Effector memory CD8-positive, alpha-beta T cell (primary cell): ENCODE measurements at regions not wholly inside any gene's neighbourhood (a gene's known extent, or its start where the extent isn't known, plus 50 kb on each side); places are given as distances from the start of the nearest gene placed in this dataset.

ENCODE experiments used
- ATAC-seq: fragments of 150-1000 bp; cut with Tn5 transposase; replicated peaks from 2 replicates; pipeline ENCODE4 v1.10.0; 2021; ENCODE audit warnings: mild to moderate bottlenecking, moderate library complexity
- DNase-seq, 3 experiments: peaks; one replicate each; pipeline ENCODE4 v3.0.0; 2021
- H3K27ac Mint-ChIP-seq, 2 donors: one replicate each; pipeline ENCODE4 v1.8.0; 2022; ENCODE audit warnings: mild to moderate bottlenecking in 2 of 2, mixed read lengths in 2 of 2, moderate library complexity in 2 of 2
- H3K27me3 Mint-ChIP-seq, 2 donors: one replicate each; pipeline ENCODE4 v1.8.0; 2022; ENCODE audit warnings: mixed read lengths in 2 of 2
- H3K36me3 Mint-ChIP-seq: one replicate; pipeline ENCODE4 v1.8.0; 2022; ENCODE audit warnings: mild to moderate bottlenecking, moderate library complexity, mixed read lengths; ENCODE audit not compliant: insufficient read depth
- H3K4me1 Mint-ChIP-seq, 2 donors: one replicate each; pipeline ENCODE4 v1.8.0; 2022; ENCODE audit warnings: low read depth in 2 of 2, mixed read lengths in 2 of 2
- H3K4me3 Mint-ChIP-seq, 2 donors: one replicate each; pipeline ENCODE4 v1.8.0; 2022; ENCODE audit warnings: mild to moderate bottlenecking in 2 of 2, mixed read lengths in 2 of 2, moderate library complexity in 2 of 2
- H3K9me3 Mint-ChIP-seq, 2 donors: one replicate each; pipeline ENCODE4 v1.8.0; 2022; ENCODE audit warnings: mixed read lengths in 2 of 2

DNA sequence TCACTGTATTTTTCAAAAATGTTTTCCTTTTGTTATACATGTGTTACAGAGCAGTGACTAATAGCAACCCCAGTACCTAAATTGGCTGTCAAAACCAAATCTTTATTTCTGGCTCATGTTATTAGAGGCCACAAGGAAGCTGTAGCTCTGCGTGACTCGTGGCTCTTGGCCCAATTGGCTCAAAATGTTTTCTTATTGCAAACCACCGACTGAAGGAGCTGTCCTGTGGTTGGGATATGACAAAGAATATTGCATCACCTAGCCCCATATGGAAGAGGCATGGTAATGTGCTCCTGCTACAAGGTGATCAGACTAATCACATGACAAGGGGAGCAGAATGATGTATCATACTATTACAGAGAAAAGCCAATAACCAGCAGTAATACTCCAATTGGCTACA is 1058.5 kb downstream of the CBLN2 start:
- Mint-ChIP-seq H3K36me3 (no peaks in the 10 kb centered on the region), H3K4me1 (no peaks in the 10 kb centered on the region), H3K4me3 (no peak overlapping the region), H3K27me3 (no peaks in the 10 kb centered on the region), H3K27ac (no peak overlapping the region), H3K9me3 (peaks cover 1 to 3% of the 10 kb centered on the region in 2 donors)
- no peak for DNase-seq
- ATAC-seq, result no peak

DNA sequence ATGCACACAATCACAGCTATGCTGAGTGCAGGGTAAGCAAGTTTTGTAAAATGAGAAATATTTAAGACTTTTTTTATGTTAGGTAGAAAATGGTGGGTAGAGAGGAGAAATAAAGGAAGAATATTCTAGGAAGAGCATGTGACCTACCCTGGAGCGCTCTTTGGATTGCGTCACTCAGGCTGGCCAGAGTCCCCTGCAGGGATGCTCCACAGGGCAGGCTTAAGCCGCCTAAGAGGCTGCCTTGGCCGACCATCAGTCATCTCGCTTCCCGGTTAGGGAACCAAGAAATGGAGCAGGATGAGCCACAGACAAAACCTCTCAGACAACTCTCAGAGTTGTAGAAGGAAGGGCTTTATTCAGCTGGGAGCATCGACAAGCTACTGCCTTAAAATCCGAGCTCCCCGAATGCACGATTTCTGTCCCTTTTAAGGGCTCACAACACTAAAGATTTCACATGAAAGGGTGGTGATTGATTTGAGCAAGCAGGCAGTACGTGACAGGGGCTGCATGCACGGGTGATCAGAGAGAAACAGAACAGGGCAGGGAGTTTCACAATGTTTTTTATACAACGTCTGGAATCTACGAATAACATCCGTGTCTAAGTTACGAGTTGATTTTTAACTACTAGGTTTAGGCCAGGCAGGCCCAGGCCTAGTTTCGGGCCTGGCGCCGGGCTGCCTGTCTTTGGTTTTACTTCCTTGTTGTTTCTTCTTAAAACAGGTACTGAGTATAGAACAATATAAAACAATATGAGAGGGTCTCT is 1072.0 kb downstream of the CBLN2 start:
- no peaks in the 10 kb centered on the region for H3K36me3 Mint-ChIP-seq
- no peak for DNase-seq
- H3K4me3 Mint-ChIP-seq, result no peak overlapping the region
- ATAC-seq, result no peak
- H3K9me3 Mint-ChIP-seq, result peaks cover 10 to 24% of the 10 kb centered on the region in 2 donors
- H3K4me1 Mint-ChIP-seq, result no peaks in the 10 kb centered on the region
- no peaks in the 10 kb centered on the region for H3K27me3 Mint-ChIP-seq
- H3K27ac Mint-ChIP-seq, result no peak overlapping the region

DNA sequence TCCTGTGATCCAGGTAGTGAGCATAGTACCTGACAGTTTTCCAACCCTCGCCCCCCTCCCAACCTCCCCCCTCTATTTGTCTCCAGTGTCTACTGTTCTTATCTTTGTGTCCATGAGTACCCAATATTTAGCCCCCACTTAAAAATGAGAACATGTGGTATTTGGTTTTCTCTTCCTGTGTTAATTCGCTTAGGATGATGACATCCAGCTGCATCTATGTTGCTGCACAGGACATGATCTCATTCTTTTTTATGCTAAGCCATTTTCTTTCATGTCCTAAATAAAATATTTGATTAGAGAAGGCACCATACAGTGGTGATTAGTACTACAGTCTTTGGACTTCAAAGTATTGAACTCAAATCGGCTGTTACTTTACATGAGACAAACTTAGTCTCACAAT is 1087.9 kb downstream of the CBLN2 start:
- peaks cover 4 to 12% of the 10 kb centered on the region in 2 donors for H3K9me3 Mint-ChIP-seq
- H3K4me3 Mint-ChIP-seq, result no peak overlapping the region
- H3K36me3 Mint-ChIP-seq, result no peaks in the 10 kb centered on the region
- H3K4me1 Mint-ChIP-seq, result no peaks in the 10 kb centered on the region
- no peak overlapping the region for H3K27ac Mint-ChIP-seq
- ATAC-seq (no peak), DNase-seq (no peak)
- H3K27me3 Mint-ChIP-seq, result no peaks in the 10 kb centered on the region

DNA sequence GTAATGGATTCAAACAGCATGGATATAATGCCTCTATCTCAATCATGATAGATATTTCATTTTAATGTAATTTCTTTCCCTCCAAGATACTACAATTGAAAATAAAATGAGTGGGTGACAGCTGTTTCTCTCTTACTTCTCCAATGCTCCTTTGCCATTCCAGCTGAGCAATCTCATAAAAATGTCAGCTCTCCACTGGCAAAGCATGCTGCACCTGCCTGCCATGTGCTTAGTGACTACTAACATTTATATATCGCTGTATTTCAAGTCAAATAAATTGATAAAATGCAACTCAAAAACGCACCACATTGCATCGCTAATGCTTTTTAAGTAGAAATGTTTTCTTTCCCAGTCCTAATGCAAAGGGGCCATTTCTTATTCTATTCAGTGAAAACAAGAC is 1093.9 kb downstream of the CBLN2 start:
- Mint-ChIP-seq H3K27me3 (no peaks in the 10 kb centered on the region), H3K4me3 (no peak overlapping the region), H3K27ac (no peak overlapping the region), H3K4me1 (no peaks in the 10 kb centered on the region), H3K36me3 (no peaks in the 10 kb centered on the region), H3K9me3 (peaks cover 3 to 10% of the 10 kb centered on the region in 2 donors)
- ATAC-seq, result no peak
- DNase-seq, result no peak

DNA sequence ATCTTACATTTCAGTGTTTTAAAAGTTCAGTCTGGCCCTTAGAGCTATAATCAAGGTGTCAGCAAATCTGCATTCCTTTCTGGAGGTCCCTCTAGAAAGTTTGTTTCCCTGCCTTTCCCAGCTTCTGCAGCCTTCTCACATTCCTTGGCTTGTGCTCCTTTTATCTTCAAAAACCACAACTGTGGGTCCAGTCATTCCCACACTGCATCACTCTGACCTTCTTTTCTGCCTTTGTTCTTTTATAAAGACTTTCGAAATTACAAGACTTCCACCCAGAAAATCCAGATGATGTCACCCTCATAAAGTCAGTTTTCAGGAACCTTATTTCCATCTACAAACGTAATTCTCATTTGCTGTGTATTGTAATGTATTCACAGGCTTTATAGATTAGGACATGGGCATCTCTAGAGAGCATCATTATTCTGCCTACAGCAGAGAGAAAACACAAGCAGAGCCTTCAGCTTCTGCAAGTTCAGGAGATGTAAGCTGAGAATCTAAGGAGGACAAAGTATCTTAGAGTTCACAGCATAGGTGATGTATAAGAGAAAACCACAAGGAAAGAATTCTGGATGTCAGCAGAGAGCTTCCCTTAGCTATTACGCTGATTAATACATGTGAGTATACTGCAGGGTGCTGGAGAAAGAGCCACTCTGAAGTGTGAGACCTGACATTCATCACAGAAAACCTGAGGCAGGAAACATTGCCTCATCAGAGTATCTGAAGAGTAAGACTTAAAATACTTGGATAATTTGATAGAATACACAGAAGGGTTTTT is 1100.2 kb downstream of the CBLN2 start:
- Mint-ChIP-seq H3K4me1 (no peaks in the 10 kb centered on the region), H3K27ac (no peak overlapping the region), H3K4me3 (no peak overlapping the region), H3K27me3 (no peaks in the 10 kb centered on the region), H3K36me3 (no peaks in the 10 kb centered on the region), H3K9me3 (peaks cover 3 to 12% of the 10 kb centered on the region in 2 donors)
- no peak for DNase-seq
- no peak for ATAC-seq

DNA sequence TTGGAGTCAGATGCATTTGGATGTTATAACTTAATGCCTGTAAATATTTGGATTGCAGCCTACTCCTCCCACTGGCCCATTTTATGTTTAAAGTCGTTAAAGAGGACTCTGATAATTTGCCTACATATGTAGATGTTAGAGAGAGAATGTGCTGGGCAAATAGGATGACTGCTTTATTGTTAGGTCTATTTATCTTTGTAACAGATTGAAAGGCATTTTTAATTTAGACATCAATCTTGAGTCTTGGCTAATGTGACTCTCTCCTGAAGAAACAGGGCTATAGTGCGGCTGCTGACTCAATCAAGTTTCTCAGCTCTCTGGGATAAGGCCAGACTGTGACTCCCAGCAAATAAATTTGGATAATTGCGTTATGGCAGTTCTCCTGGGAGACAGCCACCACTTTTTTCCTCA is 1101.4 kb downstream of the CBLN2 start:
- no peaks in the 10 kb centered on the region for H3K36me3 Mint-ChIP-seq
- ATAC-seq (no peak), DNase-seq (no peak)
- no peak overlapping the region for H3K27ac Mint-ChIP-seq
- no peaks in the 10 kb centered on the region for H3K4me1 Mint-ChIP-seq
- H3K4me3 Mint-ChIP-seq, result no peak overlapping the region
- H3K27me3 Mint-ChIP-seq, result no peaks in the 10 kb centered on the region
- peaks cover 8 to 21% of the 10 kb centered on the region in 2 donors for H3K9me3 Mint-ChIP-seq

DNA sequence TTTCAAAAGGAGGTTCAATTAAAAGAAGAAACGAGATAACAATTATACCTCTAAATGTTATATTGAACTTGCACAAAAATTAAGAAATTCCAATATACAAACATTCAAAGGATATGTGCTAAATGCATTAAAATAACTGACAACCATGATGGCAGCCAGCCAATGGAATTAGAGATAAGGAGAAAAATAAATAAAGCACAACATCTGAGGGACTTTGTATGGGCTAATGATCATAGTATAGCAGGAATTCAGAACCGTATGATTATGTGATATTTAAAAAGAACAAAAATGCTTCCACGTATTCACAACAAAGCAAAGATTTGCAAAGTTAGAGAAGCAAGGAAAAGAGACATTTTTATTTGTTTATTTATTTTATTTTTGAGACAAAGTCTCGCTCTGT is 1103.0 kb downstream of the CBLN2 start:
- Mint-ChIP-seq H3K4me1 (no peaks in the 10 kb centered on the region), H3K9me3 (peaks cover 10 to 25% of the 10 kb centered on the region in 2 donors), H3K27ac (no peak overlapping the region), H3K36me3 (no peaks in the 10 kb centered on the region), H3K27me3 (no peaks in the 10 kb centered on the region), H3K4me3 (no peak overlapping the region)
- no peak for ATAC-seq
- no peak for DNase-seq

DNA sequence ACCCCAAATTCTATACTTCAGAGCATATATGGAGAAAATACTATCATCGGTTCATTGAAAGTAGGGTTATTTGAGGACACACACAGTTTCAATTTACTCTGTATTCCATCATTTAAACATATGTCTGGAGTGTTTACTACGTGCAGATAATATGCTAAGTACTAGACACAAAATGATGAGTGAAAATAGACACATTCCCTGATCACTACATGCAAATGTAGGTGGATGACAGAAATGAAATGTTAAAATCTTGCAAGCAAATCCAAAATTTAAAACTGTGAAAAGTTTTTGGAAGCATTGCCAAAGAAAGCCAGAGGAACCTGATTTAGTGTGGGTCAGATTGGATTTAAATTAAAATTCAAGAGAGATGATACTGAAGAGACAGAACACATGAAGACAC is 1106.6 kb downstream of the CBLN2 start:
- H3K4me1 Mint-ChIP-seq, result no peaks in the 10 kb centered on the region
- H3K36me3 Mint-ChIP-seq, result no peaks in the 10 kb centered on the region
- no peak overlapping the region for H3K4me3 Mint-ChIP-seq
- ATAC-seq, result no peak
- H3K27me3 Mint-ChIP-seq, result no peaks in the 10 kb centered on the region
- no peak overlapping the region for H3K27ac Mint-ChIP-seq
- H3K9me3 Mint-ChIP-seq, result peaks cover 11 to 13% of the 10 kb centered on the region in 2 donors
- DNase-seq, result no peak

DNA sequence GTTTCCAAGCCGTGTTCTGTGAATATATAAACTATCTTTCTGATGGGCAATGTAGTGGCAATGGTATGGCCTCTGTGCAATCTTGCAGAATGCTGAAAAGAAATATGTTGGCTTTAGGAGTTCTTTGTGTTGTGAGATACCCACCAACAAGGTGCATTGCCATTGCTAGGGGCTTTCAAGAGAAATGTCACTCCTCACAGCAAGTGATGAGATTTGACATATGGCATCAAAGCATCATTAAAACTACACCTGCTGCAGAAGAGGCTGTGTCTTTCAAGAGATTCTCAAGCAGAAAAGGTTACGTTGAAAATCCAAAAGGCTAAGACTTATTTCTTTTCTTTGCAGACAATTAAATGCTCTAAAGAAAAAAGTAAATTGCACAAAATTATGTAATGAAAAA is 1110.8 kb downstream of the CBLN2 start:
- Mint-ChIP-seq H3K27ac (no peak overlapping the region), H3K4me1 (no peaks in the 10 kb centered on the region), H3K27me3 (no peaks in the 10 kb centered on the region), H3K9me3 (peaks cover 9 to 10% of the 10 kb centered on the region in 2 donors), H3K4me3 (no peak overlapping the region), H3K36me3 (no peaks in the 10 kb centered on the region)
- DNase-seq (no peak), ATAC-seq (no peak)

DNA sequence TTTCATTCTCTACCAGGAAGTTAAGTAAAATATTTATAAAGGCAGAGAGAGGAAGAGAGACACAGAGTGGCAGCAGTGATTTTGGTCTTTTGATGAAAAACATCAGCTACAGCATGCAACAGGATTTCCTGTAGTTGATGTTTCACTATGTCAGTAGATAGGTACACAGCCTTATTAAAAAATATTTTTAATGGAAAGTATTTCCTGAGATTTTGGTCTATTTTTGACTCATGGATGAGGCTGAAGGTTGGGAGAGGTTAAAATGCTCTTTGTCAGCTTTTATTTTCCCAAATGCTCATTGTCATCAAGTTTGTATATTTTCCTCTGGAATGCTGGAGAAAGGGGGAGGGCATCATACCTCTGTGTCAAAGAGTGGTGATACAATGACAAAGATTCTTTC is 1112.5 kb downstream of the CBLN2 start:
- no peaks in the 10 kb centered on the region for H3K36me3 Mint-ChIP-seq
- no peak overlapping the region for H3K4me3 Mint-ChIP-seq
- H3K4me1 Mint-ChIP-seq, result no peaks in the 10 kb centered on the region
- no peaks in the 10 kb centered on the region for H3K27me3 Mint-ChIP-seq
- DNase-seq, result no peak
- no peak for ATAC-seq
- H3K27ac Mint-ChIP-seq, result no peak overlapping the region
- peaks cover 0 to 4% of the 10 kb centered on the region in 2 donors for H3K9me3 Mint-ChIP-seq

DNA sequence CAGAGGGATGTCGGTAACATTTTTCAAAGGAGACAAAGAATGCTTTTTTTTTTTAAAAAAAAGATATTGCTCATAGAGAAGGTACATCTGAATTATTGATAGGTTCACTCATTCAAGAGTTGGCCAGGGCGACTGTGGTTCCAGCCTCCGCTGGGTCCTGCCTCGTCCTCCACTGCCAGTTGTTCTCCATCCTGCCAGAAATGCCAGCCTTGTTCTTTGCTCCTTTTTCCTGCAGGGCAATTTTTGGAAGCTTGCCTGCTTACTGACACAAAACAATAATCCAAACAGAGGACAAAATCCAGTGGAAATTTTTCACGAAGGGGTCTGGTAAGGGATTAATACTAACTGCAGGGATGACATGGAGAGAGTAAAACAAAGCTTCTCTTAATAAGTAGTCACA is 1113.0 kb downstream of the CBLN2 start:
- DNase-seq (no peak), ATAC-seq (no peak)
- Mint-ChIP-seq H3K4me1 (no peaks in the 10 kb centered on the region), H3K27ac (no peak overlapping the region), H3K9me3 (peaks cover 0 to 4% of the 10 kb centered on the region in 2 donors), H3K4me3 (no peak overlapping the region), H3K27me3 (no peaks in the 10 kb centered on the region), H3K36me3 (no peaks in the 10 kb centered on the region)

DNA sequence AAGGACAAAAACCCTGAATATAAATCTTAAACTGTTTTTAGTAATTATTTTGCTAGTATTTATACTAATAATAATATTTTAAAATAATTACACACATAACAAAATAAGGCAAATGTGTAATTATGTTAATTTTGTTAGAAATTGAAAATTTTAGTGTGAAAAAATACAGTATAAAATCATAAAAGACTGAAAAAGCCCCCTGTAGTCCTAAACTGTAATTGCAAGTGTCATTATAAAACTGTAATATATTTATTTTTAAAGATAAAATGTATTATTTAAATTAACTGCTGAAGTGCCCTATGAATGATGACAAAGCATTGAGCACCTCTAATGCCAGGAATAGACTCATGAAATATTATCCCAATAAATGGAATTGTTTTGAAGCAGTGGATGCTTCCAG is 1117.7 kb downstream of the CBLN2 start:
- Mint-ChIP-seq H3K4me3 (no peak overlapping the region), H3K27me3 (no peaks in the 10 kb centered on the region), H3K36me3 (no peaks in the 10 kb centered on the region), H3K4me1 (no peaks in the 10 kb centered on the region), H3K9me3 (peaks cover 0 to 9% of the 10 kb centered on the region in 2 donors), H3K27ac (no peak overlapping the region)
- DNase-seq (no peak), ATAC-seq (no peak)

DNA sequence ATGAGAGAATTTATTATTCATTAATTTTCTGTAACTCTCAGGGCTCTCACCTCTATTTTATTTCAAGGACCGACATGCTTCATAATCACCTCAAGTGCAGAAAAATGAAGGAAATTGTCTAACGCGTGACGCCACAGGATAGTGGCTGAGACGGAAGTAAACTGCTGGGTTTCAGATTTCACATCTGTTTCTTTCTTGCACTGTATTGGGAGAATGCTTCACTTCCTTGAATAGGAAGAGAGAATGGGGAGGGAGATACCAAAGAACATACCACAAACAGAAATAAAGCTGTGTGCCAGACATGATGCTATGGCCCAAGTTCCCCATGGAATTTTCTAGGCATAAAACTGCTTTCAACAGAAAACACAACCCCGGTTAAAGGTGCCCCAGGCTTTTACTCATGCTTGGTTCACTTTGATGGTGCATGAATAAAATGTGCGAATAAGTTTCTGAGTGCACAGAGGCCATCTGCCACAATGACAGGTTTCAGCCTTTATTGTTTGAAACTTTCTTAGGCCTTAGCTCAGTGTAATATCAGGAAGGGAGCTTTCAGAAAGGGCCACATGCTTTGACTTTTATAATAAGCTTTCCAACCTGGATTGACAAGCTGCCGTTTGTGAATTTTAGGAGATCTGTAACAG is 1116.4 kb downstream of the SOCS6 start:
- Mint-ChIP-seq H3K9me3 (peaks cover 0 to 4% of the 10 kb centered on the region in 2 donors), H3K4me1 (no peaks in the 10 kb centered on the region), H3K27me3 (no peaks in the 10 kb centered on the region), H3K27ac (no peak overlapping the region), H3K36me3 (no peaks in the 10 kb centered on the region), H3K4me3 (no peak overlapping the region)
- no peak for DNase-seq
- no peak for ATAC-seq

DNA sequence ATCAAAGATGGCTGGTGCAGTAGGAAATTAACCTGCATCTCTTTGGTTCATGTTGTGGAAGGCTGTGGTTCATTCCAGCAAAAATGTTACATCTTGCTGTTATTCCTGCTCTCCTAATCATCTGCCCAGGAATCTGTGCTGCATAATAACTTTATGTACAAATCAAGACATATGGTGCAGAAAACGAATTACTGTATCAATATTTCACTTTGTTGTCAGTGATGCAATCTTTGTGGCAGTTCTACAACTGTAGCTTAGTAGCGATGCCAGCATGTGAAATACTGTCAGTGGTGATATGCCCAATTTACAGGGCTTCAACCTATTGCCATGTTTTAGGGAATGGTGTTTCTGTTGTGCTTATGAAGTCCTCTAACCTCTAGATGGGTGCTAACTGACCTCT is 1114.7 kb downstream of the SOCS6 start:
- ATAC-seq (no peak), DNase-seq (no peak)
- no peak overlapping the region for H3K4me3 Mint-ChIP-seq
- peaks cover 0 to 6% of the 10 kb centered on the region in 2 donors for H3K9me3 Mint-ChIP-seq
- no peaks in the 10 kb centered on the region for H3K36me3 Mint-ChIP-seq
- H3K4me1 Mint-ChIP-seq, result no peaks in the 10 kb centered on the region
- no peak overlapping the region for H3K27ac Mint-ChIP-seq
- no peaks in the 10 kb centered on the region for H3K27me3 Mint-ChIP-seq
